NOMO-1 treated with DMSO at 0.1 percent for 48 hours (cell line): ENCODE measurements at regions not wholly inside any gene's neighbourhood (a gene's known extent, or its start where the extent isn't known, plus 50 kb on each side); places are given as distances from the start of the nearest gene placed in this dataset.

Experiments used
- DNase-seq: peaks from one replicate; lab custom pipeline; 2025; ENCODE audit not compliant: unreplicated experiment; lab: John Stamatoyannopoulos, UW

DNA sequence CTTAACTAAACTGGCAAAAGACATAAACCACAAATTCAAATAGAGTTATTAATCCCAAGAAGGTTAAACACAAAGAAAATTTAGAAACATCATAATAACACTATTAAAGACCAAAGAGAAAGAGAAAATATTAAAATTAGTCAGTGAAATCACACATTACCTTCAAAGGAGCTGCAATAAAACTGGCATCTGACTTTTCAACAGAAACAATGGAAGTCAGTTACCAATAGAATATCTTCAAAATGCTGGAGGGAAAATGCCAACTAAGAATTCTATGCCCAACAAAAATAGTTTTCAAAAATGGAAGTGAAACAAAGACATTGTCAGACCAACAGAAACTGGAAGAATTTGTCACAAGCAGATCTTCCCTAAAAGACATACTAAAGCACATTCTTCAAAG is 68.7 kb upstream of the RNF7 start:
- peak; percentile 41 for DNase-seq

DNA sequence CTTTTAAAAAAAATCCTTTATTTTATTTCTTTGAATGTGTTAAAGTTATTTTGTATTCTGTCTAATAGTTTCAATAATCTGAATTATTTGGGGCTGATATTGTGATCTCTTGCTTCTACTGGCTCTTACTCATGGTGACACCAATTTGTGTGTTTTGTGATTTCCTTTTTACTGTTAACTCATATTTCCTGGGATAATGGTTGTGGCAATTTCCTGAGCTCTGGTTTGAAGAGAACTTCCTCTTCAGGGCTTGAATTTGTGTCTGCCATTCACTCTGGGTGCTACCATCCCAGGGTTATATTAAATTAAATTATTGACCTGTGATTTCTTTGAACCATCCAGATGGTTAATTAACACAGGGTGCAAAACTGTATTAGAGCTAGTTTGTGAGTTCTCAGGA is 60.4 kb upstream of the RNF7 start:
- DNase-seq: peak; percentile 36

DNA sequence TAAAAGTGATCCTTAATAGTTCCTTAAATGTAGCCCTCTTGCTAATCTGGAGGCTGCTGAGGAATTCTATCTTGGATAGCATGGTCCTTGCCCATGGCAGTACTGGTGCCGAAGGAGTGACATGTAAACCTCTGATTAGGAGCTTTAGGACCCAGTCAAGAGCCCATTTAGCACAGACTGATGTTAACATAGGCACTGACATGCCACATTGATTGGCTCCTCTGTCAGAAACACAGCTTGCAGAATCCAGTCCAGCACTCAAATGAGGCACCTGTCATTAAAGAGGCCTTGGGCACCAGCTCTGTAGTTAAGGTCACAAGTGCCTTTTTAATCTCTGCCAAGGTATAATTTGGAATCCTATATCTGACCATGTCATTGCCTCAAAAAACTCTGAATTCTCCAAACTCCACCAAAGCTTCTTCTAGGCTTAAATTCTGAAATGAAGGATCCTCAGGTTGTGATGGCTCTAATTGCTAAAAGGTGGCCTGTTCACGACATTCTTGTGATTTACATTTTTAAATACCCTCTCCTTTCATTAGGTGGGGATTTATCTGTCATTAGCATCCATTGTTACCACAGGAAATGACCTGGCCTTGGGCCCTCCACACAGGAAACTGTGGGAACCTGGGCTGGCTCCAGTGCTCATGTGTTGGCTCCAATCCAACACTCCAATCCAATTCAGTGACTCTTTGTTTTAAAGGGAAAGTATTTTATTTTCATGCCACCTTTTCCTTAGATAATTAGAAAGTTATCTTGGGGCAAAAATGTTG is 57.3 kb upstream of the RNF7 start:
- DNase-seq: no peak

DNA sequence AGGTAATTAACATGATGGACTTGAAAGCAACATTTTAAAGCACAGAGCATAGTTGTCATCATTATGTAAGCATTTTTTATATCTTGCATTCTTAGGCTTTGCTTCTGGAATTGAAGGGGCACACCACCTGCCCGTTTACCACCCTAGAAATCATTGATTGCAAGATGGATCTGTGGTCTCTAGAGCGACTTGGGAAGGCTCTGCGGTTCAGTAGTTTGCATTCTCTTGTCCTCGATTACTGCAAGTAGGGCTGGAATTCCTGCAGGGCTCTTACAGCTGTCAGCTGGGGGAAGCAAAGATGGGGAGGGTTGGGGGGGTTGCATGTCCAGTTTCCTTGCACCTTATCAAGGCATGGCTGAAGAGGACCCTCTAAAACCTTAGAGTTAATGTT is 56.7 kb upstream of the RNF7 start:
- no peak for DNase-seq

DNA sequence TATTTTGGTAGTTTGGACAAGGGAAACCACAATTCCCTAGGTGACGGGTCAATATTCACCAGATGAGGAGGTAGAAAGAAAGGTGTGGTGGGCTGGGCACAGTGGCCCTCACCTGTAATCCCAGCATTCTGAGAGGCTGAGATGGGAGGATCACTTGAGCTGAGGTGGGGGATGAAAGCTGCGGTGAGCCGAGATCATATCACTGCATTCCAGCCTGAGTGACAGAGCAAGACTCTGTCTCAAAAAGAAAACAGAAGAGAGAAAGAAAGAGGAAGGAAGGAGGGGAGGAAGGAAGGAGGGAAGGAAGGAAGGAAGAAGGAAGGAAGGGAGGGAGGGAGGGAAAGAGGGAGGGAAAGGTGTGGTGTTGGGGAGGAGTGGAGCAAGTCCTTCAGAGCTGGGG is 56.1 kb upstream of the RNF7 start:
- no peak for DNase-seq

GRCh38 chr3:141682921-141683320 is 55.2 kb upstream of the RNF7 start:
- no peak for DNase-seq

- DNase-seq: no peak
These were observed 53.3 kb upstream of the RNF7 start for GRCh38 chr3:141684758-141685157.

GRCh38 chr3:141686466-141687291 is 51.4 kb upstream of the RNF7 start:
- peak; percentile 38 for DNase-seq
